HG02840 (cell line): ENCODE measurements at regions not wholly inside any gene's neighbourhood (a gene's known extent, or its start where the extent isn't known, plus 50 kb on each side); places are given as distances from the start of the nearest gene placed in this dataset.

Experiments
- ATAC-seq: cut with Tn5 transposase; IDR thresholded peaks from one replicate; pipeline ENCODE4 v1.9.1; 2021; ENCODE audit warnings: mild to moderate bottlenecking, moderate library complexity, moderate number of reproducible peaks; ENCODE audit not compliant: unreplicated experiment, low FRiP score

- no peak for ATAC-seq
Observed at GRCh38 chr11:127149410-127149809, 148.8 kb upstream of the KIRREL3 start.

- no peak for ATAC-seq
Observed at GRCh38 chr11:127143251-127143650, 142.7 kb upstream of the KIRREL3 start.

GRCh38 chr11:127138613-127139012 is 138.0 kb upstream of the KIRREL3 start:
- ATAC-seq = no peak

GRCh38 chr11:127137771-127138280 is 137.3 kb upstream of the KIRREL3 start:
- ATAC-seq = no peak

GRCh38 chr11:127136438-127136837 is 135.9 kb upstream of the KIRREL3 start:
- ATAC-seq = no peak

- no peak for ATAC-seq
Observed at GRCh38 chr11:127135256-127135655, 134.7 kb upstream of the KIRREL3 start.

- no peak for ATAC-seq
Observed at GRCh38 chr11:127133061-127133460, 132.5 kb upstream of the KIRREL3 start.

GRCh38 chr11:127130321-127130720 is 129.8 kb upstream of the KIRREL3 start:
- ATAC-seq = no peak

GRCh38 chr11:127126986-127127385 is 126.4 kb upstream of the KIRREL3 start:
- ATAC-seq = no peak

- no peak for ATAC-seq
Observed at GRCh38 chr11:127119356-127119755, 118.8 kb upstream of the KIRREL3 start.

GRCh38 chr11:127118811-127119210 is 118.2 kb upstream of the KIRREL3 start:
- no peak for ATAC-seq

- ATAC-seq = no peak
Observed at GRCh38 chr11:127117231-127117739, 116.7 kb upstream of the KIRREL3 start.

- no peak for ATAC-seq
Observed at GRCh38 chr11:127115844-127116243, 115.3 kb upstream of the KIRREL3 start.

GRCh38 chr11:127114035-127114434 is 113.5 kb upstream of the KIRREL3 start:
- ATAC-seq = no peak

- ATAC-seq = no peak
Observed at GRCh38 chr11:127110542-127110941, 110.0 kb upstream of the KIRREL3 start.

GRCh38 chr11:127109796-127110480 is 109.4 kb upstream of the KIRREL3 start:
- no peak for ATAC-seq

GRCh38 chr11:127108838-127109237 is 108.3 kb upstream of the KIRREL3 start:
- no peak for ATAC-seq

GRCh38 chr11:127106938-127107337 is 106.4 kb upstream of the KIRREL3 start:
- no peak for ATAC-seq

- no peak for ATAC-seq
Observed at GRCh38 chr11:127105593-127106541, 105.3 kb upstream of the KIRREL3 start.

- ATAC-seq = no peak
Observed at GRCh38 chr11:127103586-127104388, 103.2 kb upstream of the KIRREL3 start.
